ENCODE measurements at regions not wholly inside any gene's neighbourhood (a gene's known extent, or its start where the extent isn't known, plus 50 kb on each side); places are given as distances from the start of the nearest gene placed in this dataset.
"Not testable (repeated sequence)": the region's sequence is repeated elsewhere in the genome, so short reads cannot be mapped to it uniquely, and the experiment has no call there.

GRCh38 chr9:104388071-104388470 lies 116.0 kb upstream of the OR13F1 start:
- Histone ChIP-seq H4K91ac (ENCODE audit: low read length) (no peak overlapping the region), H3K4me3 (ENCODE audit: insufficient read depth in 1 of 2, low read depth in 1 of 2, low read length in 2 of 2) (no peak overlapping the region), H4K8ac (ENCODE audit: low read length) (no peak overlapping the region), H2AFZ (ENCODE audit: low read depth, low read length) (no peak overlapping the region), H3K27me3 (ENCODE audit: control insufficient read depth in 1 of 2, insufficient read depth in 1 of 2, low read length in 2 of 2) (no peaks in the 10 kb centered on the region), H2BK120ac (ENCODE audit: low read depth, low read length) (no peak overlapping the region), H3K18ac (ENCODE audit: low read depth in 1 of 2, low read length in 2 of 2) (no peak overlapping the region), H3K14ac (ENCODE audit: low read length in 2 of 2) (no peak overlapping the region), H3K4me2 (ENCODE audit: low read length, poor library complexity, severe bottlenecking) (no peak overlapping the region), H2AK5ac (ENCODE audit: low read length, severe bottlenecking) (no peak overlapping the region), H2BK5ac (ENCODE audit: low read depth, low read length, poor library complexity, severe bottlenecking) (no peak overlapping the region), H2BK12ac (ENCODE audit: low read length in 2 of 2) (no peak overlapping the region), H3K4ac (ENCODE audit: low read depth in 1 of 2, low read length in 2 of 2) (no peak overlapping the region), H3K27ac (ENCODE audit: low read length, poor library complexity, severe bottlenecking) (no peak overlapping the region), H3K79me1 (replicated peaks; ENCODE audit: low read length, poor library complexity, severe bottlenecking) (no peaks in the 10 kb centered on the region), H3K23ac (ENCODE audit: low read length in 2 of 2) (no peak overlapping the region), H3K36me3 (ENCODE audit: control insufficient read depth in 1 of 2, insufficient read depth in 2 of 2, low read depth in 1 of 2, low read length in 2 of 2) (no peaks in the 10 kb centered on the region), H3K9ac (ENCODE audit: low read length) (no peak overlapping the region), H2BK15ac (ENCODE audit: low read depth, poor library complexity, severe bottlenecking) (no peak overlapping the region), H3K9me3 (ENCODE audit: control insufficient read depth, low read length) (no peaks in the 10 kb centered on the region), H3K4me1 (ENCODE audit: control insufficient read depth, insufficient read depth, low read depth, low read length) (no peaks in the 10 kb centered on the region)
- 87% methylated on average over 3 of the region's 3 CpGs for WGBS
- DNase-seq, result no peak

GRCh38 chr9:104389341-104389740 lies 114.7 kb upstream of the OR13F1 start:
- H3K4me2 ChIP-seq (ENCODE audit: low read length, poor library complexity, severe bottlenecking), result no peak overlapping the region
- no peak overlapping the region for H3K4me3 ChIP-seq (ENCODE audit: insufficient read depth in 1 of 2, low read depth in 1 of 2, low read length in 2 of 2)
- H2AFZ ChIP-seq (ENCODE audit: low read depth, low read length), result no peak overlapping the region
- H3K23ac ChIP-seq (ENCODE audit: low read length in 2 of 2), result no peak overlapping the region
- no peak overlapping the region for H2BK15ac ChIP-seq (ENCODE audit: low read depth, poor library complexity, severe bottlenecking)
- H3K79me1 ChIP-seq (replicated peaks; ENCODE audit: low read length, poor library complexity, severe bottlenecking), result no peaks in the 10 kb centered on the region
- H3K27ac ChIP-seq (ENCODE audit: low read length, poor library complexity, severe bottlenecking), result no peak overlapping the region
- no peak overlapping the region for H4K91ac ChIP-seq (ENCODE audit: low read length)
- WGBS, result 57% methylated on average over 3 of the region's 4 CpGs
- H3K18ac ChIP-seq (ENCODE audit: low read depth in 1 of 2, low read length in 2 of 2), result no peak overlapping the region
- H3K14ac ChIP-seq (ENCODE audit: low read length in 2 of 2), result no peak overlapping the region
- H3K27me3 ChIP-seq (ENCODE audit: control insufficient read depth in 1 of 2, insufficient read depth in 1 of 2, low read length in 2 of 2), result no peaks in the 10 kb centered on the region
- no peak overlapping the region for H2BK120ac ChIP-seq (ENCODE audit: low read depth, low read length)
- no peak overlapping the region for H2BK12ac ChIP-seq (ENCODE audit: low read length in 2 of 2)
- DNase-seq, result no peak
- no peak overlapping the region for H3K9ac ChIP-seq (ENCODE audit: low read length)
- no peaks in the 10 kb centered on the region for H3K9me3 ChIP-seq (ENCODE audit: control insufficient read depth, low read length)
- H3K4me1 ChIP-seq (ENCODE audit: control insufficient read depth, insufficient read depth, low read depth, low read length), result no peaks in the 10 kb centered on the region
- no peak overlapping the region for H3K4ac ChIP-seq (ENCODE audit: low read depth in 1 of 2, low read length in 2 of 2)
- no peak overlapping the region for H2BK5ac ChIP-seq (ENCODE audit: low read depth, low read length, poor library complexity, severe bottlenecking)
- H3K36me3 ChIP-seq (ENCODE audit: control insufficient read depth in 1 of 2, insufficient read depth in 2 of 2, low read depth in 1 of 2, low read length in 2 of 2), result no peaks in the 10 kb centered on the region
- no peak overlapping the region for H4K8ac ChIP-seq (ENCODE audit: low read length)
- H2AK5ac ChIP-seq (ENCODE audit: low read length, severe bottlenecking), result no peak overlapping the region

GRCh38 chr9:104394901-104395300 lies 109.2 kb upstream of the OR13F1 start:
- H3K14ac ChIP-seq (ENCODE audit: low read length in 2 of 2), result not testable (repeated sequence)

GRCh38 chr9:104412238-104412637 lies 91.8 kb upstream of the OR13F1 start:
- H3K23ac ChIP-seq (ENCODE audit: low read length in 2 of 2), result no peak overlapping the region
- H2BK5ac ChIP-seq (ENCODE audit: low read depth, low read length, poor library complexity, severe bottlenecking), result no peak overlapping the region
- no peak overlapping the region for H2BK15ac ChIP-seq (ENCODE audit: low read depth, poor library complexity, severe bottlenecking)

More at GRCh38 chr9:104394901-104395300, 109.2 kb upstream of the OR13F1 start:
- not testable (repeated sequence) for H3K4ac ChIP-seq (ENCODE audit: low read depth in 1 of 2, low read length in 2 of 2); H3K27me3 ChIP-seq (ENCODE audit: control insufficient read depth in 1 of 2, insufficient read depth in 1 of 2, low read length in 2 of 2); H4K91ac ChIP-seq (ENCODE audit: low read length); H3K9ac ChIP-seq (ENCODE audit: low read length); H2BK15ac ChIP-seq (ENCODE audit: low read depth, poor library complexity, severe bottlenecking); H3K79me1 ChIP-seq (replicated peaks; ENCODE audit: low read length, poor library complexity, severe bottlenecking); H3K23ac ChIP-seq (ENCODE audit: low read length in 2 of 2); H3K36me3 ChIP-seq (ENCODE audit: control insufficient read depth in 1 of 2, insufficient read depth in 2 of 2, low read depth in 1 of 2, low read length in 2 of 2); H3K4me3 ChIP-seq (ENCODE audit: insufficient read depth in 1 of 2, low read depth in 1 of 2, low read length in 2 of 2); H4K8ac ChIP-seq (ENCODE audit: low read length); H3K4me2 ChIP-seq (ENCODE audit: low read length, poor library complexity, severe bottlenecking); DNase-seq; H2AK5ac ChIP-seq (ENCODE audit: low read length, severe bottlenecking); H3K9me3 ChIP-seq (ENCODE audit: control insufficient read depth, low read length); H2AFZ ChIP-seq (ENCODE audit: low read depth, low read length); H3K18ac ChIP-seq (ENCODE audit: low read depth in 1 of 2, low read length in 2 of 2); H2BK120ac ChIP-seq (ENCODE audit: low read depth, low read length); H2BK12ac ChIP-seq (ENCODE audit: low read length in 2 of 2); H3K27ac ChIP-seq (ENCODE audit: low read length, poor library complexity, severe bottlenecking); H2BK5ac ChIP-seq (ENCODE audit: low read depth, low read length, poor library complexity, severe bottlenecking); H3K4me1 ChIP-seq (ENCODE audit: control insufficient read depth, insufficient read depth, low read depth, low read length)
- 45% methylated on average over 10 of the region's 10 CpGs for WGBS

More at GRCh38 chr9:104412238-104412637, 91.8 kb upstream of the OR13F1 start:
- Histone ChIP-seq H2AFZ (ENCODE audit: low read depth, low read length) (no peak overlapping the region), H3K9ac (ENCODE audit: low read length) (no peak overlapping the region), H3K14ac (ENCODE audit: low read length in 2 of 2) (no peak overlapping the region), H3K79me1 (replicated peaks; ENCODE audit: low read length, poor library complexity, severe bottlenecking) (no peaks in the 10 kb centered on the region), H3K18ac (ENCODE audit: low read depth in 1 of 2, low read length in 2 of 2) (no peak overlapping the region), H3K27ac (ENCODE audit: low read length, poor library complexity, severe bottlenecking) (no peak overlapping the region), H3K9me3 (ENCODE audit: control insufficient read depth, low read length) (peaks cover 24% of the 10 kb centered on the region), H3K27me3 (ENCODE audit: control insufficient read depth in 1 of 2, insufficient read depth in 1 of 2, low read length in 2 of 2) (no peaks in the 10 kb centered on the region), H3K4me3 (ENCODE audit: insufficient read depth in 1 of 2, low read depth in 1 of 2, low read length in 2 of 2) (no peak overlapping the region), H2AK5ac (ENCODE audit: low read length, severe bottlenecking) (no peak overlapping the region), H3K36me3 (ENCODE audit: control insufficient read depth in 1 of 2, insufficient read depth in 2 of 2, low read depth in 1 of 2, low read length in 2 of 2) (no peaks in the 10 kb centered on the region), H4K91ac (ENCODE audit: low read length) (no peak overlapping the region), H3K4ac (ENCODE audit: low read depth in 1 of 2, low read length in 2 of 2) (no peak overlapping the region), H2BK12ac (ENCODE audit: low read length in 2 of 2) (no peak overlapping the region), H3K4me2 (ENCODE audit: low read length, poor library complexity, severe bottlenecking) (no peak overlapping the region), H2BK120ac (ENCODE audit: low read depth, low read length) (no peak overlapping the region), H3K4me1 (ENCODE audit: control insufficient read depth, insufficient read depth, low read depth, low read length) (no peaks in the 10 kb centered on the region), H4K8ac (ENCODE audit: low read length) (no peak overlapping the region)
- DNase-seq, result no peak
